ENCODE measurements at regions not wholly inside any gene's neighbourhood (a gene's known extent, or its start where the extent isn't known, plus 50 kb on each side); places are given as distances from the start of the nearest gene placed in this dataset.
A peak's percentile ranks its signal among the peaks of the same experiment; 100 is the strongest.
"Not testable (repeated sequence)": the region's sequence is repeated elsewhere in the genome, so short reads cannot be mapped to it uniquely, and the experiment has no call there.

DNA sequence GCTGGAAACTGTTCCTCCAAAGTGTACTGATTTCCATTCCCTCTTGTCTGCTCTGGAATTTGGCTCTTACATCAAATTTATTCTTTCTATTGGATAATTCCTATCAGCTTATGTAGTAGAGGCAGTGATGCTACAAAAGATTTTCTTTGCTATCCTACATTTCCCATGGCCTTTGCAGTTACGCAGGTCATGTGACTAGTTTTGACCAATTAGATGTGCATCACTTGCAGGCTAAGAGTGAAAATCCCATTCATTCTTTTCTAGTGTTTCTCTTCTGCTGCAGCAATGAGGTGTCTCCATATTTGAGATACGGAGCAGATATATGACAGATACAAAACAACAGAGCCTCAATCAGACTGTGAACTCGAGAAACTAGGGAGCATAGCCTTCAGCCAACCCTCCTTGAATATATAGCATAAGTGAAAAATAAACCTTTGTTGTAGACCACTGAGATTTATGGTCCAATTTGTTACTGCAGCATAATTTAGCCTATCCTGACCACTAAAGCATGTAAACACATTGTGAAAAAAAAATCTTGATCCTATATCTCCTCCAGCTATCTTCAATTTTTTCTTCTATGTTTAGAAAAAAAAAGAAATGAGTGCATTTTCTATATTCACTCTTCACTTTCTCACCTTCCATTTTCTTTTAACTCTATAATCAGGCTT lies 102.0 kb downstream of the HNMT start:
- no peak for DNase-seq (ENCODE audit: low read depth)
- no peak overlapping the region for H3K4me3 ChIP-seq (ENCODE audit: low read length)
- TF ChIP-seq, protein P1, sequence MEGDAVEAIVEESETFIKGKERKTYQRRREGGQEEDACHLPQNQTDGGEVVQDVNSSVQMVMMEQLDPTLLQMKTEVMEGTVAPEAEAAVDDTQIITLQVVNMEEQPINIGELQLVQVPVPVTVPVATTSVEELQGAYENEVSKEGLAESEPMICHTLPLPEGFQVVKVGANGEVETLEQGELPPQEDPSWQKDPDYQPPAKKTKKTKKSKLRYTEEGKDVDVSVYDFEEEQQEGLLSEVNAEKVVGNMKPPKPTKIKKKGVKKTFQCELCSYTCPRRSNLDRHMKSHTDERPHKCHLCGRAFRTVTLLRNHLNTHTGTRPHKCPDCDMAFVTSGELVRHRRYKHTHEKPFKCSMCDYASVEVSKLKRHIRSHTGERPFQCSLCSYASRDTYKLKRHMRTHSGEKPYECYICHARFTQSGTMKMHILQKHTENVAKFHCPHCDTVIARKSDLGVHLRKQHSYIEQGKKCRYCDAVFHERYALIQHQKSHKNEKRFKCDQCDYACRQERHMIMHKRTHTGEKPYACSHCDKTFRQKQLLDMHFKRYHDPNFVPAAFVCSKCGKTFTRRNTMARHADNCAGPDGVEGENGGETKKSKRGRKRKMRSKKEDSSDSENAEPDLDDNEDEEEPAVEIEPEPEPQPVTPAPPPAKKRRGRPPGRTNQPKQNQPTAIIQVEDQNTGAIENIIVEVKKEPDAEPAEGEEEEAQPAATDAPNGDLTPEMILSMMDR (conservative IDR thresholded peaks at IDR 0.05; ENCODE audit: low read length) = no peak

DNA sequence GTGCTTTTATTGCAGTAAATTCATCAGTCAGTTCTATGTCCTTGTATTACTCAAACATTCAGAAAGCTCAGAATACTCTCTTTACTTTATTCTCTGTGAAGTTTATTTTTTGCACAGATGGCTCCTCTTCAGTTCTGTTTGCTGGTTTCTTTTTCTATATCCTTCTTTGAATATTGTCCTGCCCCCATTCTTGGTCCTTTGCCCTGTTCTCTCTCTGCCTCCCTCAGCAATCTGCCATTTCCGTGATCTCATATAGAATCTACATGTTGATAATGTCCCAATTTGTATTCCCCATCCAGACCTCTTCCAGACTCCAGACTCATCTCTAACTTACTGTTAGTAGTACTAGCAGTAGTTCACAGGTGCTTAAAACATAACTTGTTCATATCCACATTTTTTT lies 102.6 kb downstream of the HNMT start:
- H3K4me3 ChIP-seq (ENCODE audit: low read length) = no peak overlapping the region
- TF ChIP-seq, protein P1 (conservative IDR thresholded peaks at IDR 0.05; ENCODE audit: low read length) = no peak

DNA sequence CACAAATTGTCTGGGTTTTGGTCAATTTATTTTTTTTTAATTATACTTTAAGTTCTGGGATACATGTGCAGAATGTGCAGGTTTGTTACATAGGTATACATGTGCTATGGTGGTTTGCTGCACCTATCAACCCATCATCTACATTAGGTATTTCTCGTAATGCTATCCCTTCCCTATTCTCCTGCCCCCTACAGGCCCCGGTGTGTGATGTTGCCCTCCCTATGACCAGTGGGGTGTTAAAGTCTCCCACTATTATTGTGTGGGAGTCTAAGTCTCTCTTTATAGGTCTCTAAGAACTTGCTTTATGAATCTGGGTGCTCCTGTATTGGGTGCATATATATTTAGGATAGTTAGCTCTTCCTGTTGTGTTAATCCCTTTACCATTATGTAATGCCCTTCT lies 104.4 kb downstream of the HNMT start:
- H3K4me3 ChIP-seq (ENCODE audit: low read length); DNase-seq (ENCODE audit: low read depth): not testable (repeated sequence)

More for the DNA sequence above, 102.6 kb downstream of the HNMT start:
- DNase-seq (ENCODE audit: low read depth) = no peak

DNA sequence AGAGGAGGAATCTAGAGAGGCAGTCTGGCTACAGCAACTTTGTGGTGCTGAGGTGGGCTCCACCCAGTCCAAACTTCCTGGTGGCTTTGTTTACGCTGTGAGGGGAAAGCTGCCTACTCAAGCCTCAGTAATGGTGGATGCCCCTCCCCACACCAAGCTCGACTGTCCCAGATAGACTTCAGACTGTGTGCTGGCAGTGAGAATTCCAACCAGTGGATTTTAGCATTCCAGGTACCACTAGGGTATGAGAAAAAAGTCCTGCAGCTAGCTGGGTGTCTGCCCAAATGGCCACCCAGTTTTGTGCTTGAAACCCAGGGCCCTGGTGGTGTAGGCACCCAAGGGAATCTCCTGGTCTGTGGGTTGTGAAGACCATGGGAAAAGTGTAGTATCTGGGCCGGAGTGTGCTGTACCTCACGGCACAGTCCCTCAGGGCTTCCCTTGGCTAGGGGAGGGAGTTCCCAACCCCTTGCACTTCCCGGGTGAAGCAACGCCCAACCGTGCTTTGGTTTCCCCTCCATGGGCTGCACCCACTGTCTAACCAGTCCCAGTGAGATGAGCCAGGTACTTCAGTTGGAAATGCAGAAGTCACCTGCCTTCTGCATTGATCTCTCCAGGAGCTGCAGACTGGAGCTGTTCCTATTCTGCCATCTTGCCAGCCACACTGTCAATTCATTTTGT lies 106.9 kb downstream of the HNMT start:
- not testable (repeated sequence) for DNase-seq (ENCODE audit: low read depth); H3K4me3 ChIP-seq (ENCODE audit: low read length)

DNA sequence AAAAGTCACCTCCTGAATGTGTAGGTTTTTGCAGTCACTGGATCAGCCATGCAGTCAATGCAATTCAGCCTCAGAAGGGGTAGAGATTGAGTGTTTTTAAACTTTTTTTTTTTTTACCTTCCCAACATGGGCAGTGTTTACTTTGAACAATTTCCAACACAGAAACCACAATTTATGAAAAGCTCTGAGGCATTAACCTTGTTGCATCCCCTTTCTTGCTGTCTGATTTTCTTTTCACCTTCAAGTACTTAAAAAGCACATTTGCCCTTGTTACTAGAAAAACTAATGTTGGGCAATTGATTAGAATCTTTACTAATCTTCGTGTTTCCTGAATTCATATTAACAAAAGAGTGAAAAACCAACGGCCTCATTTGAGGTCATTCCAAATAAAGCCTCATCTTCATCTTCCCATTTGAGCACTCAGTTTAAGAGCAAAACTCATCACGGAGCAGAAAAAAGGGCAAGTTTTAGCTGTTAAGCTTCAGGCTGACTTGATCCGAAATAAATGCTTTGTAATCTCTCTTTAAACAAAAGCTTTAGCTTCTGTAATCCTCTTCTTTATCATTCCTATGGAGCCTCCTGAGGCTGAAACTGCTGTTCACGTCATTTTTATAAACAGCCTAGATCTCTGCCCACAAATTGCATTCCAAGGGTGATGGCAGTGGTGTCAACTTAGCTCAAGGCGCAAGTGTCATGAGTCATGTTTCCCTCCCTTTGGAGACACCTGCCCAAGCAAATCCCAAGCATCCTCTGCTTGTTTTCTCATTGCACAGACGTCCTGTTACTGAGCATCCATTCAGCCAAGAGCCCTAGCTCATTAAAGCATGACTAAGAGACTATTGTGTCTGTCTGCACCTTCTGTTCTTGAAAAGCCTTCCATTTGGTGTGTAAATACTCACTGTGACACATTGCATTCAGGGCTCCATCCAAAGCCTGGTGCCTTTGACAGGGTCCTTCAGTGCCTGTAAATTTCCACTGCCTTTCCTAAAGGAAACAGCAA lies 107.7 kb downstream of the HNMT start:
- TF ChIP-seq, protein P1 (conservative IDR thresholded peaks at IDR 0.05; ENCODE audit: low read length) = no peak
- H3K4me3 ChIP-seq (ENCODE audit: low read length) = no peak overlapping the region
- DNase-seq (ENCODE audit: low read depth) = no peak

DNA sequence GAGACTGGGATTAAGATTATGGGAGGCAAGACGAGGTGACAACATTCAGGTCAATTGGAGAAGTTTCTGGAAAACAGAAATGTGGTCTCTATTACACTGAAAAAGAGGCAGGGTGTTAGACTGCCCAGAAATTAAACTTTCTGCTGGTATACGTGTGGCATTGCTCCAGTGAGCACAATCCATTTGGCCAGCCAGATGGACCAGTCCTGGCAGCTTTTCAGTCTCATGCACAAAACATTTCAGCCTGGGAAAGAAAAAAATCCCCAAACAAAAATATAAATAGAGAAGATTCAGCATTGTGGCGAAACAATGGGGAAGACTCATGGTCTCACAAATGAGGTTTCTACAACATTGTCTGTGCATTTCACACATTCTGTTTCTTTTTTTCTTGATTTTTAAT lies 113.9 kb downstream of the HNMT start:
- peak; percentile 30 for DNase-seq (ENCODE audit: low read depth)
- TF ChIP-seq, protein P1 (conservative IDR thresholded peaks at IDR 0.05; ENCODE audit: low read length) = no peak
- no peak overlapping the region for H3K4me3 ChIP-seq (ENCODE audit: low read length)

DNA sequence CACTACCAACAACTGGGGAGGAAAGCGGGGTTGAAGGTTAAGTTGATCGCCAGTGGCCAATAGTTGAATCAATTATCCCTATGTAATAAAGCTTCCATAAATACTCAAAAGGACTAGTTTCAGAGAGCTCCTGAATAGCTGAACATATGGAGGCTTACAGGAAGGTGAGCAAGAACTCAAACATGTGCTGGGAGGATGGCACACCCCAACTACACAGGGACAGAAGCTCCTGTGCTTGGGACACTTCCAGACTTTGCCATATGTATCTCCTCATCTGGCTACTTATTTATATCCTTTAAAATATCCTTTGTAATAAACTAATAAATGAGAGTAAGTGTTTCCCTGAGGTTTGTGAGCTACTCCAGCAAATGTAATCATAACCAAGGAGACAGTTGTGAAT lies 115.7 kb downstream of the HNMT start:
- H3K4me3 ChIP-seq (ENCODE audit: low read length) = no peak overlapping the region
- no peak for DNase-seq (ENCODE audit: low read depth)
- TF ChIP-seq, protein P1 (conservative IDR thresholded peaks at IDR 0.05; ENCODE audit: low read length) = no peak

Data from AG10803 (cell line).